NCI-H2171 (cell line): ENCODE measurements at regions not wholly inside any gene's neighbourhood (a gene's known extent, or its start where the extent isn't known, plus 50 kb on each side); places are given as distances from the start of the nearest gene placed in this dataset.

Experiments used
- DNase-seq: peaks from one replicate; lab custom pipeline; 2025; lab: John Stamatoyannopoulos, UW

DNA sequence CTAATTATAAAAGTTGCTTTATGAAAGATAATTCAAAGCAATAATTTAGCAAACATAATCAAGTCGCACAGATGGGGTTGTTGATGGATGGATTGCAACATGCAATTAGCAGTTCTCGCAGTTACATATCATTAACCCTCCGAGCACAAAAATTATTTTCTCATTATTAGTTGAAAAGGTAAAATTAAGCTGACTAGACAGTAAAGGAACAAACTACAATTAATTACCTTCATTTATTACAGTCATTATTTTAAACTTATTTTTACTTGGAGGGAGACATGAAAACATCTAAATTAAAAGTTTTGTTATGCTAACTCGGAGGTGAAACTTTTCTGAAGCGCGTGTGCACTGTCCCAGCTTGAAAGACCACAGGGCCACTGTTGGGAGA, 146.9 kb downstream of the PHETA1 start:
- no peak for DNase-seq

DNA sequence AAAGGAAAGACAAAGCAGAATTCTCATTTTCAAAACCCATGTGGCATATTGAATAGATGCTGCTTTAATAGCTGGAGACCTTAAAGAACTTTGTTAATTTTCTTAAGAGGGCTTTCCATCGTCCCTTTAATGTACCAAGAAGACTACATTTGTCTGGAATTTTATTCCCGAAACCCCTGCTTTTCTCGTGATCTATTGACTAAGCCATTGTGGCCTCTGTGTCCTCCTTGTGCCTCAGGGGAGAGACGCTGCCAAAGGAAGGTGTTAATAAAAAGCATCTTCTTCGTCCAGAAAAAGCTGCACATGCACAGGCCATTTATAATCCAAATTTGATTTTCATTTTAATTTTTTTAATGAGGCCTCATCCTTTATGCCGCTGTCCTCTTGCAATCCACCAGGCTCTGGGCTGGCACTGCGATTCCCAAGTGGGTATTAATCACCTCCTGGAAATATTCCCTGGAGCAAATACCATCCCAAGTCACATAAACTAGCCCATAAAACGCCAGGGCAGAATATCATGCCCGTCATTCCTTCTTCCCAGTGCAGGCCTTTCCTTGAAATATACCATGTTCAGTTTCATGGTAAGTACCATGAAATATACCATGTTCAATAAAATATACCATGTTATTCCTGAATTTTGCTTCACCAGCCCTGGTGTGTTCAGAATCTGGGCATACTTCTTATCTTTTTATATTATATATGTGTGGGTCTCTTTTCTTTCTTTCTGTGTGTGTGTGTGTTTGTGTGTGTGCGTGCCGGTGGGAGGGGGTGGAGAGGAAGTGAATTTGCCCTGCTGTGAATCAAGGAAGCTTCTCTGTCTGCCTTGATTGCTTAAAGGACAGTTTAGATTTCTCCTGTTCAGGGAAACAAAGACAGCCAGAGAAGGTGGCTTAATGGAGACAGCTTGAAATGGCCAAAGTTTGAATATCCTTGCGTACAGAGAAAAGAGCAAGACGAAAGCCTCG, 147.6 kb downstream of the PHETA1 start:
- no peak for DNase-seq

DNA sequence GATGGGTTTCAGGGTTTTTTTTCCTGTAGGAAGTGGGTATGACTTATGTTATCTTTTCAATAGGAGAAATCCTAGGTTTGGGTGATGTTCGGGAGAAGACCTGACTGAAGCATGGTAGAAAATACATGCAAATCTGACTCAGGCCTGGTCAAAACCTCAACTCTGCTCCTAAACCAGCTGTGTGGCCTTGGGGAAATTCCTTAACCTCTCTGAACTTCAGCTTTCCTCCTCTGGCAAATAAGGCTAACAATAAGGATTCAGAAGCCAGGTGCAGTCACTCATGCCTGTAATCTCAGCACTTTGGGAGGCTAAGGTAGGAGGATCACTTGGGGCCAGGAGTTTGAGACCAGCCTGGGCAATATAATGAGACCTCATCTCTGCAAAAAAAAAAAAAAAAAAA, 148.5 kb downstream of the PHETA1 start:
- DNase-seq: no peak

DNA sequence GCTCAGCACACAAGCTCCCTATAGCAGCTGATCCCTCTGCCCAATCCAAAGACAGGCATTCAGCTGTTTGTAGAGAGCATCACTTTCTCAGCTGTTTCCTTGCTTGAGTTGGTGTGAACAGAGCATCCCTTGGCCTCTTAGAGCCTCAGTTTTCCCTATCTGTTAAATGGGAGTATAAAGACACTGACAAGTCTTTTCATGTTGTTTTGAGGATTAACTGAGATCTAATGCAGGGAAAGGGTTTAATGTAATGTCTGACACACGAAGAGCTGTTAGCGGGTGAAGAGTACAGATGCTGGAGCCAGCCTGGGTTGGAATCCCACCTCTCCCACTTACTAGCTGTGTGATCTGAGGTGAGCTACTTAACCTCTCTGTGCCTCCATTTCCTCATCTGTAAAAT, 149.5 kb downstream of the PHETA1 start:
- no peak for DNase-seq

DNA sequence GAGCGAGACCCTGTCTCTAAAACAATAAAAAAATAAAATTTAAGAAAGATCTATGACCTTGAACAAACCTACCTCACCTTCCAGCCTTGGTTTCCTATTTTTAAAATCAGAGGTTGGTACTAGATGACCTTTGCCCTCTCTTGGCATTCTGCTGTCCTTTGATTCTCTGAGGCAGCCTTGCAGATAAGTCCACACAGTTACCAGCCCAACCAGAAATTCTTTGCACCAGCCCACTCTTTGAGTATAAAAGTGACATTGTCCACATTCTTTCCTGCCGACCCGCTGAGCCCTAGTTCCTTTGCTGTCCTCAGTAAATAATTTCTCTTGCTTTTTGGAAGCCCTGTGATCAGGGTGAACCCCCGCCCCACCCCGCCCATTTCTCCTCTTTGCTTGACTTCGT, 150.4 kb downstream of the PHETA1 start:
- no peak for DNase-seq

DNA sequence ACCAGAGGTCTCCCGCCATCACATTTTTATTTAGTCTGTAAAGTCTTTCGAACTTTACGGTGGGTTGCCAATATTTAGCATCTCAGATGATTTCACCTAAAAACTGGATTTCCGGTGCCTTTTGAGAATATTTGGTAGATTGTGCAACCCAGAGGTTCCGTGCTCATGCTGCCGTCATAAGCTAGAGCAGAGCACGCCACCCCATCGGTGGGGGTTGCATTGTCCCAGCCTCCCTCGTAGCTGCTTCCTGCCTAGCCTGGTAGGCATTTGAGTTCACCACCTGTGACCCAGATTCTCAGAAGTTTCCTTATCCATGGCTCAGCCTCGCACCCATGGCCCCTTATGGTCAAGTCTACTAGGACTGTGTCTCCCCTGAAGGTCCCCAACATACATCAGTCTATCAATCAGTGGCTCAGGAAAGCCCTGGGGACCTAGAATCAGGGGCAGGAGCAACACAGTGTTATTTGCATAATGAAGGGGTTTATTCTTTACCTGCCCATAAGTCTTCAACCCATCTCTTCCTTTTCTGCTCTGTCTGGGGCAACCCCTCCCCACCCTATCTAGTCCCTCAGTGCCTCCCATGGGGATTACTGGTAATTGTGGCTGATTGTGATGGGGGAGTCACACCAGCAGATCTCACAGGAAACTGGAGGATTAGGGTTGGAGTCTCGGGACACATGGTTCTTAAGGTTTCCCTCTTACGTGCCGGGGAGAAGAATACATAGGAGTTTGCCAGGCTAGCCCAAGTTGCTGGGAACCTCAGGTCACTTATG, 152.3 kb downstream of the PHETA1 start:
- DNase-seq: no peak

DNA sequence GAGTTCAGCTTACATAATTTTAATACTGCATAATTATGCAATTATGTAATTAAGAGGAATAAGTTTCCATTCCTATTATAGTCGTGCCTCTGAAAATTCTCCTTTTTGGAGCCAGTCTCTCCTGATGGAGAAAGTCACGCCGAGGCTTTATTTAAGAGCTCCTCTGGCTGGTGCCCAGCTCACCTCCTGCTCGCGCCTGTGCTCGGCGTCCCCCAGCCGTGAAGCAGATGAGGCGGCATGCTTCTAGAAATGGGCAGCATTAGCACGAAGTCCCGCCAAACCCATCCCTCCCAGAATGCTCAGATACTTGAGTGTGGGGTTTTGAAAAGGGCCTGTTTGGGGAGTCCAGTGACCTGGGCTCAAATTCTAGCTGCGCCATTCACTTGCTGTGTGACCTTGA, 153.0 kb downstream of the PHETA1 start:
- no peak for DNase-seq

DNA sequence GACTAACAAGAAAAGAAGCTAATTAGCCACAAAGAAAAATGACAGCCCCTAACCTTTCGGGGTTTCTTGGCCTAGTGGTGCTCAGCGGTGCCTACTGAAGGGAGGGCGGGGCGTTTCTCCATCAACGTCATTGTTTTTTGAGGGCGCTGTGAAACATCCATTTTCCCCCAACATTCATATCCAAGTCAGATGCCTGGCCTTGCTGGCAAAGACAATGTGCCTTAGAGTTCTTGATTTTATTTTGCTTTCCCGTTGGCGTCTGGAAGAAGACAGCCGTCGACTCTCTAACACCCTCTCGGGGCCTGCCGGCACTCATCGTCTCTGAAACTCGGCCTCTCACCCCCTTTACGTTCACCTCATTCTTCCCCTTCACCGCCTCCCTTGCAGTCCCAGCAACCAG, 154.5 kb downstream of the PHETA1 start:
- DNase-seq: no peak

DNA sequence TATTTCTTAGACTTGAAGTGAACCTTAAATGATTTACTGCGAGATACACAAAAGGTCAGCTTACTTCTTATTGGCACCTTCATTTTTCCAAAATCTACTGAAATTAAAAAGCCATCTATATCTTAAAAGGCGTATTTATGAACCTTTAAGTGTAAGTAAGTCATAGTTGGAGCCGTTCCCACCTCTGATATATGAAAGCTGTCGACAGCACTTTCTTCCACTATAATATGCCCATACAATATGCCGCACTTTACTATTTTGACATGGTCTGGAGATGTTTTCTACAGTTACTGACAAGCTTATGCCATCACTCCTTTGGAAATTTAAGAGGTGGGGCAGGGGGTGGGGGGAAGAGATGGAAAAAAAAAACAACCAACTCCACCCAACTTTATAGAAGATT, 155.3 kb downstream of the PHETA1 start:
- DNase-seq: no peak

DNA sequence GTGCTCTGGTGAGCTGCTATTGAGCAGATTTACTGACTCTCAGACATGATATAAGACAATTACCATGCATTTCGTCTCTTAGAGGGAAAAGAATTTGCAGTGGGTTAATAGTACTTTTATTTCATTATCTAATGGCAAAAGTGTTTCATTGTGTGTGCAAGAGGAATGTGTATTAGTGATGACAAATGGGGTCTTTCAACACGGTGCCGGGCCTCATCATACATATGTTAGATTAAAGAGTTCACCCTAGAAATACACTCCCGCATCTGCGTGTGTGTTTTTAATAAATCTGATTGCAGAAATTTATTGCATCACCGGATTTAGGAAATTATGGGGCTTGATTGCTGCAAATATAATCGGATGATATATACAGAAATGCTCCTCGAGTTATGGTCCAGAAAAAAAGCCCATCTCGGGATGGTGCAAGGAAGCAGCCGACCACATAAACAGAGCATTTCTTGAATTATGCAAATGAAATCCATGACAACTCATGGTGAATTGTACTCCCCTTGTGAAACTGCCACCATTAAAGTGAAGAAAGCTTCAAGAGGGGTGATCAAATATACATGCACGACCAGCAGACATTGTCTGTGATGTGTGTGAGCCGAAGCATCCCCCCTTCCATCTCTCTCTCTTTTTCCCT, 156.0 kb downstream of the PHETA1 start:
- DNase-seq: no peak

DNA sequence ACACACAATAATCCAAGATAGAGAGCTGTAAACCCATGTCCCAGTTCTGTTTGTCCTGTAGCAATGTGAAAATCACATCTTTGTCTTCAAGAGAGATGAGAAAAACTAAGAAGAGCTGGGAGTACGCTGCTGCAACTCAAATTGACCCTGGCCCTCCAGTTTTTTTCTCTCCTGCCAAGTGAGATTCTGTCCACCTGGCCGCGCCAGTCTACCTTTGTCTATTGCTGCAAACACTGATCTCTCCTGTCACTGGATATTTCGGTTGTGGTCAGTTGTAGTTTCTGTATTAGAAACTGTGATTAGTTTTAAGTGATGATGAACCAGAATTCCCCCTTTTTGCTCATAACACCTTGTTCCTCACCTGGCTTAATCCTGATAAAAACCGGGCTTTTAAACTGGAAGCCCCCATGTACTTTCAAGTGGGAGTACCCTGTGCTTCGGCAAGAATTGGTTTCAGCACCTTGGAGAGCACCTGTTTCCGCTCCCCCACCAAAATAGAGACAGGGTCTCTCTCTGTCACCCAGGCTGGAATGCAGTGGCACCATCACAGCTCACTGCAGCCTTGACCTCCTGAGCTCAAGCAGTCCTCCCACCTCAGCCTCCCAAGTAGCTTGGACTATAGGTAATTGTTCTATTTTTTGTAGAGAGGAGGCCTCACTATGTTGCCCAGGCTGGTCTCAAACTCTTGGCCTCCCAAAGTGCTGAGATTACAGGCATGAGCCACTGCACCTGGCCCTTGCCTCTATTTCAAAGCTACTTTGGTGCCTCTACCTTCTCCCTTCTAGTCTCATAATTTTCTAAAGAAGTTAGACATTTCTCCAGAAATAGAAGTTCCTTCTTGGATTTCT, 156.8 kb downstream of the PHETA1 start:
- DNase-seq: no peak

DNA sequence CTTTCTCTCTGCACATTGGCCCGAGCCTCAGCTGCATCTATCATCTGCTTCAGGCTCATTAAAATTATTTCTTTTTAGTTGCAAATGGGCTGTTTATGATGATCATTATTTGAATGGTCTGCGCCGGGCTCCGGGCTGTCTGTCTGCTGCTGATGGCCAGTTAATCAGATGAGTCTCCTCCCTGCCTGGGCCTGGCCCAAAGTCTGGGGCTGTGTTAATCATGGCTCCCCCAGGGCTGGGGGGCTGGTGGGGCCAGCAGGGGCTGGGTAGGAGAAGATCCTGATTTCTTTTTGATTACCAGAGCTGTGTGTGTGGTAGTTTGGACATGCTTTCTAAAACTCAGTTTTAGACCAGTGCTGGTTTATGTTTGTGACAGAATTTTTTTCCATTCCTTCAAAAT, 159.1 kb downstream of the PHETA1 start:
- no peak for DNase-seq

DNA sequence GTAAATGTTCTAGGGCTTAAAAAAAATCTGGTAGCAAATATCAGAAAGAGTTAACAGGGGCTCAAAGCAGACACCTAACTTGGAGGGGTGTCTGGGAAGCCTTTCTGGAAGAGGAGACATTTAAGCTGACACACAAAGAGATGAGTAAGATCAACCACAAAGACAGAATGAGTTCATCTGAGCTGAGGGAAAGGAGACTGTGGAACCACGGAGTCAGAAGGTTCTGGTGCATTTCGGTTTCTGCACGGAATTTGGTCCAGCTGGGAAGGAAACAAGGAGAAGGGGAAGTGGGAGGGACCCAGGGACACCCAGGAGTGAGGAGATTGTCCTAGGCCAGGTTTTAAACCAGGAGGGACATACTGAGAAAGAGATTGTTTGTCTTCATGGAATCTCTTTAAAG, 161.1 kb downstream of the PHETA1 start:
- DNase-seq: no peak

DNA sequence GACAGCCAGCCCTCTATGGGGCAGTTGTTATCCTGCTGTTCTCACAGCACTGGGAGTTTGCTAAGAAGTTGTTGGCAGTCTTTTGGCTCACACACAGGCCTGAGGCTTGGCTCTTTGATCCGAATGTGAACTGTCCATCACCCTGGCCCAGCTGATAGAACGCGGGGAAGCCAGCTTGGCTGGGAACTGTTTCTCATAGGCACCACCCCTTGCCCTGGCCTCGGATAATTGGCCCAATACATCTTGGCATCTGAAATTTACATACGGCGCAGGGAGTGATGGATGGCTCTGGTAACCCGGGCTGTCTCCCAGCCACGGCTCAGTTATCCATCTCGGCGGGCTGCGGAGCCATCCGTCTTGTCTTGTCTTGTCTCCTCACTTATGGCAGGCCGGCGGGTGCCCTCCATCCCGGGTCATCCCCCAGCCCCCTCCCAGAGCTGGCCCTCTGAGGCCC, 164.1 kb downstream of the PHETA1 start:
- no peak for DNase-seq

DNA sequence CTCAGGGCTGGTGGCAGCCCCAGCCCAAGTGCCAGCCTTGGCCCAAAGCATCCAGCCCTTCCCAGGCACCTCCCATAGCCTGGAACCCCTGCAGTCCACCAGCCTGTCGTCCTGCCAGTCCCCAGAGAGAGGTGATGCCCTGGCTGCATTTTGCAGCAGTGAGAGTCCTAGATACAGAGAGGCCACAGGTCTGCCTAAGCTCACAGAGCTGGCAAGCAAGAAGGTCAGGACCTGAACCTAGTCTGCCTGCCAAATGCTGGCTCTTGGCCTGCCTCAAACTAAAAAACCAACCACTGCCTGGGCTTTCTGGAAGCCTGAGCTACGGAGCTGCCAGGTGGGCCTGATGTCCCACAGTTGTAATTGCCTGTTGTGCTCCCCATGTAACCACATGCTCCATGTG, 164.9 kb downstream of the PHETA1 start:
- DNase-seq: no peak

DNA sequence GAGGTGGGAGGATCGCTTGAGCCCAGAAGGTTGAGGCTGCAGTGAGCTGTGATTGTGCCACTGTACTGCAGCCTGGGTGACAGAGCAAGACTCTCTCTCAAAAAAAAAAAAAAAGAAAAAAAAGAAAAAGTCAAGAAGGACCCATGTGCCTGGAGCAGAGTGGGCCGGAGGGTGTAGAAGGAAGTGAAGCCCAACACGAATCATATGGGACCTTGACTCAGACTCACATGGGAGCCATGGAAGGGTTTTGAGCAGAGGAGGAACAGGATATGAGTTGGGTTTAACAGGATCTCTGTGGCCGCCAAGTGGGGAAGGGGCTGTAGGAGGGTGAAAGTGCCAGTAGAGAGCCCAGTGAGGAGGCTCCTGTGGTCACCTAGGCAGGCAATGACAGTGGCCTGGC, 165.4 kb downstream of the PHETA1 start:
- DNase-seq: no peak

DNA sequence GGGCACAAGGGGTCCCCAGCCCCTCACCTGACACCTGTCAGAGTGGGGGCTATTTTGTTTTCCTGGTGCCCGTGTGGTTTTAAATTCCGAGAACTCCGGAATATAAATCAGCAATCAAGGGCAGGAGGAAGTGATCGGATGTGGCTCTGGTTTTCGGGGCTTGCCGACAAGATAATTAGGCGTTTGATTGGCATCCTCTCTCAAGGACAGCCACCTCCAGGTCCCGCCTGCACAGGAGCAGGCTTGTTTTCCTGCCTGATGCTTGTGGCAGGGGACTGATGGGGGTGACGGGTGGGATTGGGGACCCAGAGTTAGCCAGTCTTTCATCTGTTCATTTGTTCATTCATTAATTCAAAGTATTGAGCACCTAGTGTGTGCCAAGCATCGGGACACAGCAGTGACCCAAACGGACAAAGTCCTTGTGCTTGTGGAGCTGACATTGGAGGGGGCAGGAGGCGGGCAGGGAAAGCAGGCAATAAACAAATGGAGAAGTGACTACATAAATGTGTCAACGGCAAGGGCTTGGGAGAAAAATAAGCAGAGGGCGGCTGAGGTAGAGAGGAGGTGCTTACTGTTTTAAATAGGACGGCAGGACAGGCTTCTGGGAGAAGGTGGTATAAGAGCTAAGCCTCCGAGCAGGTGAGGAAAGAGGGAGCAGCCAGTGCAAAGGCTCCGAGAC, 166.5 kb downstream of the PHETA1 start:
- no peak for DNase-seq

DNA sequence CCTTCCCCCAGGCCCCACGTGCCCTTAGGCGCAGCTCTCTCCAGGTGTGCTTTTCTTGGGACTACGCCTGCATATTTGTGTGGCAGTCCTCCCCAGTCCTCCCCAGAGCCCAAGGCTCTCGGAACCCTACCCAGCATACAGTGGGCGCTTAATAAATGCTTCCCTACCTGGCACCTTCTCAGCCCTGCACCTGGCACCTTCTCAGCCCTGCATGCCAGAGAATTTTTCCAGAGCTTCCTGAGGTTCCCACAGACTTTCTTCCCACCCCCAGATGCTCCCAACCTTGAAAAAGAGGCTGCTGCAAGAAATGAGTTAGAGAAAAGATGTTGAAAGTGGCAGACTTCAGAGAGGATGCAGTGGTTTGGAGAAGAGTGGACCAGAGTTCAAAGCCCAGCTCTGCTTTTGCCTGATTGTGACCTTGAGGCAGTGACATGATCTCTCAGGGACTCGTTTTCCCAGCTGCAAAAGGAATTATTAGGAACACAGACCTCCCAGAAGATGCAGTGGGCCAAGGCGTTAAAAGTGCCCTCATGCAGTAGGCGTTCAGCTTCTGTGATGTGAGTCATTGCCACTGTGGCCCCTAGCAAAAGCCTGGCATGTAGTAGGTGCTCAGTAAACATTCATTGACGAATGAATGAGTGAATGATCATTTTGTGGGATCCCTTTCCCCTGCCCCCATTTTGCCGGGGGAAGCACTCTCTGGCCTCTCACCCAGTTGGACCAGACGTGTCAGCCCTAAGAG, 167.2 kb downstream of the PHETA1 start:
- DNase-seq: no peak

DNA sequence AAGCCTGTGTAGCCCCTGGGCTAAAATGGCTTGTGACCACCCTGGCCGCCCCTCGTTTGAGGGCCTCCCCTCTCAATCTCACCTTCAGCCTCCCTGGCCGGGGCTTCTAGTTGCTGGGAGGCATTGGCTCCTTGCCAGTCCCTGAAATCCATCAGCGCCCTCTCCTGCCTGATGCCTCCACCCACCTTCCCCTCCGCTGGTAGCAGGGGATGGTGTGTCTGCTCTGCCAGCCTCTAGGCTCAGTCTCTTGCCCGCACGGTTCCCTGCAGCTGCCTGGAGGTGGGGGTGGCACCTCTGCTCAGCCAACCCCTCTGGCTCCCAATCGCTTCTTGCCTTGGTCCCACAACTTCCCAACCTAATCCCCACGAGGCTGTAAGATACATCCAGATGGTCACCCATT, 167.9 kb downstream of the PHETA1 start:
- peak; percentile 80 for DNase-seq

DNA sequence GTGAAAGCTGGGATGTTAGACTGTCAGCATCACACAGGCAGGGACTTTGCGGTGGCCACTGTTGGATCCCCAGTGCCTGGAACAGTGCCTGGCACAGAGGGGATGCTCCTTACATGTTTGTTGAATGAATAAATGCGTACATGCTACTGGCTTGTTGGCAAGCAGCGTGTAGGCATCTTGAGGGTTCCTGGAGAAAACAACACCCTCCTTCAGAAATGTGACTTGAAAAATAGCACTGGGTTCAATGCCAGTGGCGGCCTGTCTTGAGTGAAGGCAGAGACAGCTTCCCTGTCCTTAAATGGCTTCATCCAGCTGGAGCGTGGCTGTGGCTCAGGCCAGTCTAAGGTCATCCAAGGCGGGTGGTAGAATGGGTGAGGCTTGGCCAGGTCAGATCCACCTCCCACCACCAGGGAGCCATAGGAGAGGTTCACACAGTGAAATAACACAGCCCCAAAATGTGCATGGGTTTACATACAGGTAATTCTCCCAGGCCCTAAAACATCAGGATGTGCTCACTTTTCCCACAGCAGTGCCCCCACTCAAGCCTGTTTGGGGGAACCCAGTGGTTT, 171.4 kb downstream of the PHETA1 start:
- no peak for DNase-seq
